ENCODE measurements at regions not wholly inside any gene's neighbourhood (a gene's known extent, or its start where the extent isn't known, plus 50 kb on each side); places are given as distances from the start of the nearest gene placed in this dataset.
"Not testable (repeated sequence)": the region's sequence is repeated elsewhere in the genome, so short reads cannot be mapped to it uniquely, and the experiment has no call there.

GRCh38 chr13:84086847-84087162, 204.5 kb upstream of the SLITRK1 start:
- WGBS, 2 donors, result 92 to 96% methylated on average over 6 to 7 of the region's 7 CpGs

GRCh38 chr13:84086098-84086846, 204.0 kb upstream of the SLITRK1 start:
- H3K27me3 ChIP-seq; DNase-seq; H3K36me3 ChIP-seq; intact Hi-C loops (cut with DNase I); H3K4me1 ChIP-seq; H3K27ac ChIP-seq: not testable (repeated sequence)
- peak overlapping the region in 2 of 4 donors; percentile 17 to 32 for H3K4me3 ChIP-seq
- H3K9me3 ChIP-seq, result peaks cover 0 to 12% (median 0%) of the 10 kb centered on the region in 3 donors
- WGBS, 2 donors, result 63 to 88% methylated on average over 2 of the region's 49 CpGs

More at GRCh38 chr13:84086847-84087162, 204.5 kb upstream of the SLITRK1 start:
- Histone ChIP-seq H3K4me1 (no peaks in the 10 kb centered on the region), H3K27ac (no peak overlapping the region), H3K36me3 (no peaks in the 10 kb centered on the region), H3K9me3 (peaks cover 0 to 12% (median 0%) of the 10 kb centered on the region in 3 donors), H3K4me3 (peak overlapping the region in 2 of 4 donors; percentile 17 to 32), H3K27me3 (no peaks in the 10 kb centered on the region)
- intact Hi-C loops (cut with DNase I), result no loop called here
- TF ChIP-seq POLR2A (IDR thresholded peaks at IDR 0.05) (no peak), CTCF (IDR thresholded peaks at IDR 0.05) (no peak)
- DNase-seq, result no peak

- no peak overlapping the region for H3K4me3 ChIP-seq
- no peaks in the 10 kb centered on the region for H3K27me3 ChIP-seq
- 73 to 80% methylated on average over 4 of the region's 4 CpGs for WGBS, 2 donors
- TF ChIP-seq POLR2A (IDR thresholded peaks at IDR 0.05) (no peak), CTCF (IDR thresholded peaks at IDR 0.05) (no peak)
- intact Hi-C loops (cut with DNase I), result no loop called here
- no peaks in the 10 kb centered on the region for H3K36me3 ChIP-seq
- H3K9me3 ChIP-seq, result peaks cover 0 to 12% (median 0%) of the 10 kb centered on the region in 3 donors
- no peak for DNase-seq
- no peak overlapping the region for H3K27ac ChIP-seq
- H3K4me1 ChIP-seq, result no peaks in the 10 kb centered on the region
Measured at GRCh38 chr13:84082462-84082861, 200.2 kb upstream of the SLITRK1 start.

GRCh38 chr13:84080748-84081530, 198.7 kb upstream of the SLITRK1 start:
- Histone ChIP-seq H3K4me1 (no peaks in the 10 kb centered on the region), H3K36me3 (no peaks in the 10 kb centered on the region), H3K27ac (no peak overlapping the region), H3K9me3 (peaks cover 0 to 4% (median 0%) of the 10 kb centered on the region in 3 donors), H3K4me3 (no peak overlapping the region), H3K27me3 (no peaks in the 10 kb centered on the region)
- intact Hi-C loops (cut with DNase I), result no loop called here
- no peak for DNase-seq
- TF ChIP-seq POLR2A (IDR thresholded peaks at IDR 0.05), result no peak
- TF ChIP-seq CTCF (IDR thresholded peaks at IDR 0.05), result no peak
- WGBS, 2 donors, result 57 to 59% methylated on average over 7 of the region's 7 CpGs

GRCh38 chr13:84077271-84077670, 195.0 kb upstream of the SLITRK1 start:
- no peak for TF ChIP-seq CTCF (IDR thresholded peaks at IDR 0.05)
- no peak for TF ChIP-seq POLR2A (IDR thresholded peaks at IDR 0.05)
- no peak for DNase-seq
- no peaks in the 10 kb centered on the region for H3K4me1 ChIP-seq
- no peaks in the 10 kb centered on the region for H3K9me3 ChIP-seq
- no peaks in the 10 kb centered on the region for H3K27me3 ChIP-seq
- no peak overlapping the region for H3K27ac ChIP-seq
- no peaks in the 10 kb centered on the region for H3K36me3 ChIP-seq
- H3K4me3 ChIP-seq, result no peak overlapping the region
- intact Hi-C loops (cut with DNase I), result no loop called here

Data from esophagus squamous epithelium (tissue), 5 donors.